H4 (cell line): ENCODE measurements at regions not wholly inside any gene's neighbourhood (a gene's known extent, or its start where the extent isn't known, plus 50 kb on each side); places are given as distances from the start of the nearest gene placed in this dataset.
A peak's percentile ranks its signal among the peaks of the same experiment; 100 is the strongest.
"Not testable (repeated sequence)": the region's sequence is repeated elsewhere in the genome, so short reads cannot be mapped to it uniquely, and the experiment has no call there.

ENCODE experiments used
- DNase-seq: peaks from one replicate; pipeline ENCODE4 v3.0.0-alpha.2; 2015; ENCODE audit warnings: low spot score

- DNase-seq = no peak
Observed at GRCh38 chr14:40265096-40265495, 832.9 kb upstream of the FBXO33 start.

GRCh38 chr14:40252817-40253447 lies 820.7 kb upstream of the FBXO33 start:
- DNase-seq = peak; percentile 13

- DNase-seq = peak; percentile 15
Observed at GRCh38 chr14:40248671-40249070, 816.4 kb upstream of the FBXO33 start.

- peak; percentile 48 for DNase-seq
Observed at GRCh38 chr14:40240245-40240859, 808.1 kb upstream of the FBXO33 start.

- no peak for DNase-seq
Observed at GRCh38 chr14:40232302-40232701, 800.1 kb upstream of the FBXO33 start.

GRCh38 chr14:40229676-40230075 lies 797.4 kb upstream of the FBXO33 start:
- DNase-seq = no peak

- no peak for DNase-seq
Observed at GRCh38 chr14:40222996-40223395, 790.8 kb upstream of the FBXO33 start.

- no peak for DNase-seq
Observed at GRCh38 chr14:40221428-40221827, 789.2 kb upstream of the FBXO33 start.

GRCh38 chr14:40219032-40219431 lies 786.8 kb upstream of the FBXO33 start:
- DNase-seq = no peak

GRCh38 chr14:40218282-40218941 lies 786.2 kb upstream of the FBXO33 start:
- no peak for DNase-seq

GRCh38 chr14:40216976-40217375 lies 784.7 kb upstream of the FBXO33 start:
- no peak for DNase-seq

- not testable (repeated sequence) for DNase-seq
Observed at GRCh38 chr14:40216408-40216807, 784.2 kb upstream of the FBXO33 start.

GRCh38 chr14:40213701-40214100 lies 781.5 kb upstream of the FBXO33 start:
- DNase-seq = no peak

GRCh38 chr14:40204441-40205175 lies 772.4 kb upstream of the FBXO33 start:
- no peak for DNase-seq

- no peak for DNase-seq
Observed at GRCh38 chr14:40199101-40199500, 766.9 kb upstream of the FBXO33 start.

- no peak for DNase-seq
Observed at GRCh38 chr14:40197344-40197743, 765.1 kb upstream of the FBXO33 start.

GRCh38 chr14:40188006-40188405 lies 755.8 kb upstream of the FBXO33 start:
- DNase-seq = no peak

- DNase-seq = no peak
Observed at GRCh38 chr14:40164083-40164482, 731.9 kb upstream of the FBXO33 start.

GRCh38 chr14:40139657-40140056 lies 707.4 kb upstream of the FBXO33 start:
- DNase-seq = no peak

- DNase-seq = no peak
Observed at GRCh38 chr14:40133463-40133862, 701.2 kb upstream of the FBXO33 start.

GRCh38 chr14:40129159-40129558 lies 696.9 kb upstream of the FBXO33 start:
- DNase-seq = no peak

GRCh38 chr14:40123816-40124215 lies 691.6 kb upstream of the FBXO33 start:
- DNase-seq = no peak
